Neural cell (in vitro differentiated cells): ENCODE measurements at regions not wholly inside any gene's neighbourhood (a gene's known extent, or its start where the extent isn't known, plus 50 kb on each side); places are given as distances from the start of the nearest gene placed in this dataset.
A peak's percentile ranks its signal among the peaks of the same experiment; 100 is the strongest.

Experiments
- EP300 ChIP-seq: fragments of 450-650 bp; conservative IDR thresholded peaks from 2 replicates; pipeline ENCODE4 v1.6.1; 2014; ENCODE audit warnings: antibody characterized with exemption, mild to moderate bottlenecking, moderate library complexity; ENCODE audit not compliant: poor library complexity, severe bottlenecking
- EZH2 ChIP-seq: fragments of 200-600, 300-800 bp; shearing (Covaris generic), sonication (generic); IDR thresholded peaks from 2 replicates; pipeline ENCODE4 v1.6.1; 2014; ENCODE audit warnings: antibody characterized with exemption, low read length, borderline replicate concordance, mild to moderate bottlenecking; ENCODE audit not compliant: insufficient read depth, poor library complexity, severe bottlenecking
- MXI1 ChIP-seq: fragments of 450-650 bp; conservative IDR thresholded peaks from 2 replicates; pipeline ENCODE4 v1.6.1; 2014; ENCODE audit warnings: antibody characterized with exemption, mild to moderate bottlenecking; ENCODE audit not compliant: poor library complexity, severe bottlenecking
- POLR2AphosphoS5 ChIP-seq: IDR thresholded peaks from 2 replicates; pipeline ENCODE4 v1.6.1; 2012
- RAD21 ChIP-seq: fragments of 450-650 bp; conservative IDR thresholded peaks from 2 replicates; pipeline ENCODE4 v1.6.1; 2014; ENCODE audit warnings: antibody characterized with exemption, mild to moderate bottlenecking, moderate library complexity
- SMC3 ChIP-seq: fragments of 450-650 bp; conservative IDR thresholded peaks from 2 replicates; pipeline ENCODE4 v1.6.1; 2014; ENCODE audit warnings: antibody characterized with exemption, mild to moderate bottlenecking, moderate library complexity; ENCODE audit not compliant: poor library complexity
- TAF1 ChIP-seq: IDR thresholded peaks from 2 replicates; pipeline ENCODE4 v1.6.1; 2012; ENCODE audit warnings: low read depth
- TF ChIP-seq, protein P1 (sequence below): fragments of 450-650 bp; IDR thresholded peaks from 2 replicates; pipeline ENCODE4 v1.5.1; 2014; ENCODE audit warnings: antibody characterized with exemption, mild to moderate bottlenecking, moderate library complexity; ENCODE audit not compliant: poor library complexity, severe bottlenecking
- TF ChIP-seq, protein P2 (sequence below): IDR thresholded peaks from 2 replicates; pipeline ENCODE4 v1.6.1; 2012; ENCODE audit warnings: borderline replicate concordance

DNA sequence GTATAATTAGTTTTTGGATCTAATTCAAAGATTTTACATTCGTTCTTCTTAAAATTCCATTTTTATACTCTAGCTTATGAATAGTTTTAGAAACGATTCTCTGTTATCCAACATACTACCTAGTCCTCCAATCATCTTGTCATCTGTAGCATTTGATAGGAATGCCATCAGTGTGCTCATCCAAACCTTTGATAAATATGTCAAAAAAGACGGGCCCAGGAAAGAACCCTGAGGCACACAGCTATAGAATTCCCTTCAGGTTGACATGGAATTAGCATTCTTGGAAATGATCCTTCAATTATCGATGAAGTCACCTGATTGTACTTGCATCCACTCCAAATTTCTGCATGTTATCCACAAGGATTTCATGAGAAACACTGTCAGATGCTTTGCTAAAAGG lies 64.8 kb upstream of the EFNA5 start:
- TF ChIP-seq TAF1 (no peak), EP300 (peak; percentile 76), EZH2 (no peak), MXI1 (no peak), POLR2AphosphoS5 (peak; percentile 61), SMC3 (no peak), RAD21 (no peak)
- TF ChIP-seq, protein P1, sequence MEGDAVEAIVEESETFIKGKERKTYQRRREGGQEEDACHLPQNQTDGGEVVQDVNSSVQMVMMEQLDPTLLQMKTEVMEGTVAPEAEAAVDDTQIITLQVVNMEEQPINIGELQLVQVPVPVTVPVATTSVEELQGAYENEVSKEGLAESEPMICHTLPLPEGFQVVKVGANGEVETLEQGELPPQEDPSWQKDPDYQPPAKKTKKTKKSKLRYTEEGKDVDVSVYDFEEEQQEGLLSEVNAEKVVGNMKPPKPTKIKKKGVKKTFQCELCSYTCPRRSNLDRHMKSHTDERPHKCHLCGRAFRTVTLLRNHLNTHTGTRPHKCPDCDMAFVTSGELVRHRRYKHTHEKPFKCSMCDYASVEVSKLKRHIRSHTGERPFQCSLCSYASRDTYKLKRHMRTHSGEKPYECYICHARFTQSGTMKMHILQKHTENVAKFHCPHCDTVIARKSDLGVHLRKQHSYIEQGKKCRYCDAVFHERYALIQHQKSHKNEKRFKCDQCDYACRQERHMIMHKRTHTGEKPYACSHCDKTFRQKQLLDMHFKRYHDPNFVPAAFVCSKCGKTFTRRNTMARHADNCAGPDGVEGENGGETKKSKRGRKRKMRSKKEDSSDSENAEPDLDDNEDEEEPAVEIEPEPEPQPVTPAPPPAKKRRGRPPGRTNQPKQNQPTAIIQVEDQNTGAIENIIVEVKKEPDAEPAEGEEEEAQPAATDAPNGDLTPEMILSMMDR, result no peak
- TF ChIP-seq, protein P2, sequence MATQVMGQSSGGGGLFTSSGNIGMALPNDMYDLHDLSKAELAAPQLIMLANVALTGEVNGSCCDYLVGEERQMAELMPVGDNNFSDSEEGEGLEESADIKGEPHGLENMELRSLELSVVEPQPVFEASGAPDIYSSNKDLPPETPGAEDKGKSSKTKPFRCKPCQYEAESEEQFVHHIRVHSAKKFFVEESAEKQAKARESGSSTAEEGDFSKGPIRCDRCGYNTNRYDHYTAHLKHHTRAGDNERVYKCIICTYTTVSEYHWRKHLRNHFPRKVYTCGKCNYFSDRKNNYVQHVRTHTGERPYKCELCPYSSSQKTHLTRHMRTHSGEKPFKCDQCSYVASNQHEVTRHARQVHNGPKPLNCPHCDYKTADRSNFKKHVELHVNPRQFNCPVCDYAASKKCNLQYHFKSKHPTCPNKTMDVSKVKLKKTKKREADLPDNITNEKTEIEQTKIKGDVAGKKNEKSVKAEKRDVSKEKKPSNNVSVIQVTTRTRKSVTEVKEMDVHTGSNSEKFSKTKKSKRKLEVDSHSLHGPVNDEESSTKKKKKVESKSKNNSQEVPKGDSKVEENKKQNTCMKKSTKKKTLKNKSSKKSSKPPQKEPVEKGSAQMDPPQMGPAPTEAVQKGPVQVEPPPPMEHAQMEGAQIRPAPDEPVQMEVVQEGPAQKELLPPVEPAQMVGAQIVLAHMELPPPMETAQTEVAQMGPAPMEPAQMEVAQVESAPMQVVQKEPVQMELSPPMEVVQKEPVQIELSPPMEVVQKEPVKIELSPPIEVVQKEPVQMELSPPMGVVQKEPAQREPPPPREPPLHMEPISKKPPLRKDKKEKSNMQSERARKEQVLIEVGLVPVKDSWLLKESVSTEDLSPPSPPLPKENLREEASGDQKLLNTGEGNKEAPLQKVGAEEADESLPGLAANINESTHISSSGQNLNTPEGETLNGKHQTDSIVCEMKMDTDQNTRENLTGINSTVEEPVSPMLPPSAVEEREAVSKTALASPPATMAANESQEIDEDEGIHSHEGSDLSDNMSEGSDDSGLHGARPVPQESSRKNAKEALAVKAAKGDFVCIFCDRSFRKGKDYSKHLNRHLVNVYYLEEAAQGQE, result peak; percentile 82
